HCT116 (cell line): ENCODE measurements at regions not wholly inside any gene's neighbourhood (a gene's known extent, or its start where the extent isn't known, plus 50 kb on each side); places are given as distances from the start of the nearest gene placed in this dataset.

Source experiments
- ATAC-seq: fragments of 200-7000 bp; cut with Tn5 transposase; 2 replicates; pipeline ENCODE4 v1.9.1; 2020; ENCODE audit warnings: mild to moderate bottlenecking, moderate library complexity
- BruUV-seq: library from RNA; stranded (reverse); fragments of 400-500 nt; replicated peaks from 2 replicates; lab custom pipeline; 2021; lab: Mats Ljungman, UMichigan
- CTCF ChIA-PET: fragments of 300-600 bp; sonication (Branson Sonifier 250); formaldehyde crosslinking; loops from one replicate; lab custom pipeline; 2021; ENCODE audit warnings: antibody characterized with exemption; lab: Charles Lee
- POLR2A ChIA-PET: fragments of 300-600, 350-600 bp; sonication (Branson Sonifier 250); formaldehyde crosslinking; loops from one replicate; lab custom pipeline; 2021; ENCODE audit warnings: antibody characterized with exemption; lab: Charles Lee
- RAD21 ChIA-PET, 2 experiments: fragments of 300-600 bp; sonication (Branson Sonifier 250); formaldehyde crosslinking; loops; one replicate each; lab custom pipeline; 2023; ENCODE audit warnings: low total read pairs in 2 of 2; ENCODE audit not compliant: uncharacterized antibody in 2 of 2, unreplicated experiment in 2 of 2, low non-redundant PET in 1 of 2; lab: Charles Lee
- DNase-seq: peaks from one replicate; pipeline ENCODE4 v3.0.0-alpha.2; 2010; ENCODE audit warnings: low read depth, low spot score
- H2AFZ ChIP-seq: fragments of 200-600 bp; shearing (Covaris generic), sonication (generic); 2 replicates; pipeline ENCODE4 v1.6.1; 2017; ENCODE audit warnings: low read depth, mixed run types, mixed read lengths, antibody characterized with exemption, low read length; ENCODE audit not compliant: poor library complexity, severe bottlenecking
- H3K27ac ChIP-seq: 2 replicates; pipeline ENCODE4 v1.5.1; 2012; ENCODE audit warnings: low read depth, low read length
- H3K27me3 ChIP-seq: fragments of 200-600 bp; sonication (generic); 2 replicates; pipeline ENCODE4 v1.6.1; 2016; ENCODE audit warnings: mixed run types, low read length, mixed read lengths; ENCODE audit not compliant: insufficient read depth
- H3K36me3 ChIP-seq, 2 experiments: fragments of 200-500 bp in 1 of 2; fragments of 200-600 bp in 1 of 2; sonication (Bioruptor generic) in 1 of 2; sonication (generic) in 1 of 2; 2 replicates each; pipeline versions ENCODE4 v1.5.1 to v1.6.1; 2014 to 2016; ENCODE audit warnings: low read length in 2 of 2, inconsistent platforms in 1 of 2, mixed read lengths in 1 of 2, mixed run types in 1 of 2; ENCODE audit not compliant: insufficient read depth in 2 of 2, control insufficient read depth in 1 of 2
- H3K4me1 ChIP-seq, 2 experiments: fragments of 200-600 bp in 1 of 2; sonication (generic) in 1 of 2; 2 replicates each; pipeline versions ENCODE4 v1.5.1 to v1.6.1; 2012 to 2017; ENCODE audit warnings: low read length in 2 of 2, inconsistent platforms in 1 of 2, mild to moderate bottlenecking in 1 of 2, mixed read lengths in 1 of 2, mixed run types in 1 of 2, moderate library complexity in 1 of 2; ENCODE audit not compliant: insufficient read depth in 2 of 2, control insufficient read depth in 1 of 2
- H3K4me2 ChIP-seq: fragments of 200-600 bp; sonication (generic); 2 replicates; pipeline ENCODE4 v1.6.1; 2017; ENCODE audit warnings: mixed run types, low read length, mixed read lengths
- H3K4me3 ChIP-seq, 2 experiments: fragments of 200-600 bp in 1 of 2; sonication (generic) in 1 of 2; replicated peaks in 1 of 2; 2 replicates each; pipeline ENCODE4 v1.5.1; 2011 to 2016; ENCODE audit warnings: low read length in 2 of 2, control low read depth in 1 of 2, low read depth in 1 of 2, mild to moderate bottlenecking in 1 of 2, mixed read lengths in 1 of 2, mixed run types in 1 of 2
- H3K79me2 ChIP-seq: fragments of 200-600 bp; sonication (generic); 2 replicates; pipeline ENCODE4 v1.6.1; 2017; ENCODE audit warnings: mild to moderate bottlenecking, mixed run types, low read length, moderate library complexity, mixed read lengths; ENCODE audit not compliant: insufficient read depth
- H3K9ac ChIP-seq: fragments of 200-600 bp; sonication (generic); 2 replicates; pipeline ENCODE4 v1.6.1; 2016; ENCODE audit warnings: low read length, mixed read lengths
- H3K9me2 ChIP-seq: fragments of 200-600 bp; sonication (generic), shearing (Covaris generic); 2 replicates; pipeline ENCODE4 v1.6.1; 2017; ENCODE audit warnings: mixed run types, mild to moderate bottlenecking, moderate library complexity; ENCODE audit not compliant: insufficient read depth
- H3K9me3 ChIP-seq, 2 experiments: fragments of 200-500 bp in 1 of 2; fragments of 200-600 bp in 1 of 2; sonication (Bioruptor generic) in 1 of 2; sonication (generic) in 1 of 2; 2 replicates each; pipeline ENCODE4 v1.6.1; 2014 to 2017; ENCODE audit warnings: low read length in 2 of 2, mixed read lengths in 2 of 2, inconsistent platforms in 1 of 2, low read depth in 1 of 2, mild to moderate bottlenecking in 1 of 2, mixed run types in 1 of 2, moderate library complexity in 1 of 2; ENCODE audit not compliant: control insufficient read depth in 1 of 2, insufficient read depth in 1 of 2
- H4K20me1 ChIP-seq: fragments of 200-600 bp; sonication (generic), shearing (Covaris generic); 2 replicates; pipeline ENCODE4 v1.6.1; 2017; ENCODE audit warnings: mixed run types, mild to moderate bottlenecking, moderate library complexity; ENCODE audit not compliant: insufficient read depth
- CBX3 ChIP-seq: IDR thresholded peaks from 2 replicates; pipeline ENCODE4 v1.6.1; 2012; ENCODE audit warnings: low read depth
- CEBPB ChIP-seq: IDR thresholded peaks from 2 replicates; pipeline ENCODE4 v1.6.1; 2012; ENCODE audit warnings: low read depth
- EGR1 ChIP-seq: IDR thresholded peaks from 2 replicates; pipeline ENCODE4 v1.6.1; 2012; ENCODE audit warnings: low read depth
- ELF1 ChIP-seq: IDR thresholded peaks from 2 replicates; pipeline ENCODE4 v1.6.1; 2012; ENCODE audit warnings: low read depth, borderline replicate concordance
- EZH2 ChIP-seq: fragments of 200-600 bp; sonication (generic); IDR thresholded peaks from 2 replicates; pipeline ENCODE4 v1.6.1; 2017; ENCODE audit warnings: antibody characterized with exemption, mixed run types
- FOSL1 ChIP-seq: IDR thresholded peaks from 2 replicates; pipeline ENCODE4 v1.6.1; 2012; ENCODE audit warnings: low read depth
- JUND ChIP-seq: IDR thresholded peaks from 2 replicates; pipeline ENCODE4 v1.6.1; 2012
- POLR2A ChIP-seq: IDR thresholded peaks from 2 replicates; pipeline ENCODE4 v1.7.0; 2011; ENCODE audit warnings: borderline replicate concordance; ENCODE audit not compliant: insufficient read depth, insufficient read length; ENCODE audit errors: extremely low read depth
- RAD21 ChIP-seq: IDR thresholded peaks from 2 replicates; pipeline ENCODE4 v1.6.1; 2012; ENCODE audit warnings: low read depth, mild to moderate bottlenecking
- SIN3A ChIP-seq: IDR thresholded peaks from 2 replicates; pipeline ENCODE4 v1.6.1; 2012; ENCODE audit warnings: low read depth
- TCF7L2 ChIP-seq: IDR thresholded peaks from 2 replicates; pipeline ENCODE4 v1.7.0; 2011; ENCODE audit warnings: borderline replicate concordance, inconsistent platforms; ENCODE audit not compliant: insufficient read depth, insufficient read length; ENCODE audit errors: extremely low read depth
- ZFX ChIP-seq: fragments of 450-650 bp; IDR thresholded peaks from 2 replicates; pipeline ENCODE4 v1.6.1; 2017
- intact Hi-C: fragments of 100-400 bp; cut with micrococcal nuclease; formaldehyde crosslinking; loops from 2 replicates; pipeline ENCODE4 v1.10.0; 2022
- TF ChIP-seq, protein P1 (sequence below): IDR thresholded peaks from 2 replicates; pipeline ENCODE4 v1.6.1; 2012
- TF ChIP-seq, protein P2 (sequence below): IDR thresholded peaks from 2 replicates; pipeline ENCODE4 v1.6.1; 2011; ENCODE audit warnings: mild to moderate bottlenecking, low read length, moderate library complexity; ENCODE audit not compliant: insufficient replicate concordance; ENCODE audit errors: extremely low read depth

DNA sequence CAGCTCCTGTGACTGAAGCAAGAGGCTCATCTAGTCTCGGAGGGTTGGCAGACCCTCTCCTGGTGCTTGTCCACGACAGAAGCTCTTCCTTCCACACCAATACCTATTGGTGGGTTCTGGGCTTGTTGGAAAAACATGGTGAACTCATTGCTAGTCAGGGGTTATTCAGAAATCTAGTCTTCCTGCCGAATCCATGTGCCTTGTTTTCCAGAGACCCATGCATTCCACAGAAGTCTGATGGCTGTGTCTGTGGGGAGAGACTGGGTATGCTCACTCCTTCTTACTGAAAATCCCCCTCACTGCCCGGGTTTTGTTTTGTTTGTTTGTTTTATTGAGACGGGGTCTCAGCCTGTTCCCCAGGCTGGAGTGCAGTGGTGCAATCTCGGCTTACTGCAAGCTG lies 138.3 kb downstream of the DNAJB6 start:
- intact Hi-C loops: no loop called here
- TF ChIP-seq, protein P1, sequence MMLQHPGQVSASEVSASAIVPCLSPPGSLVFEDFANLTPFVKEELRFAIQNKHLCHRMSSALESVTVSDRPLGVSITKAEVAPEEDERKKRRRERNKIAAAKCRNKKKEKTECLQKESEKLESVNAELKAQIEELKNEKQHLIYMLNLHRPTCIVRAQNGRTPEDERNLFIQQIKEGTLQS: no peak
- no peak for TF ChIP-seq EGR1
- TF ChIP-seq CBX3: no peak
- no peak for TF ChIP-seq SIN3A
- TF ChIP-seq FOSL1: no peak
- TF ChIP-seq POLR2A: no peak
- no peak for TF ChIP-seq ZFX
- TF ChIP-seq TCF7L2: no peak
- no peak for TF ChIP-seq ELF1
- TF ChIP-seq, protein P2, sequence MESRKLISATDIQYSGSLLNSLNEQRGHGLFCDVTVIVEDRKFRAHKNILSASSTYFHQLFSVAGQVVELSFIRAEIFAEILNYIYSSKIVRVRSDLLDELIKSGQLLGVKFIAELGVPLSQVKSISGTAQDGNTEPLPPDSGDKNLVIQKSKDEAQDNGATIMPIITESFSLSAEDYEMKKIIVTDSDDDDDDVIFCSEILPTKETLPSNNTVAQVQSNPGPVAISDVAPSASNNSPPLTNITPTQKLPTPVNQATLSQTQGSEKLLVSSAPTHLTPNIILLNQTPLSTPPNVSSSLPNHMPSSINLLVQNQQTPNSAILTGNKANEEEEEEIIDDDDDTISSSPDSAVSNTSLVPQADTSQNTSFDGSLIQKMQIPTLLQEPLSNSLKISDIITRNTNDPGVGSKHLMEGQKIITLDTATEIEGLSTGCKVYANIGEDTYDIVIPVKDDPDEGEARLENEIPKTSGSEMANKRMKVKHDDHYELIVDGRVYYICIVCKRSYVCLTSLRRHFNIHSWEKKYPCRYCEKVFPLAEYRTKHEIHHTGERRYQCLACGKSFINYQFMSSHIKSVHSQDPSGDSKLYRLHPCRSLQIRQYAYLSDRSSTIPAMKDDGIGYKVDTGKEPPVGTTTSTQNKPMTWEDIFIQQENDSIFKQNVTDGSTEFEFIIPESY: no peak
- TF ChIP-seq RAD21: no peak
- TF ChIP-seq JUND: no peak
- TF ChIP-seq CEBPB: no peak
- no peak for TF ChIP-seq EZH2
- ChIA-PET POLR2A (no interaction called here), RAD21 (interaction anchor here in 1 of 2 experiments (0.6 kb wide), 1 partner anchor 1867 kb away, joined by 3 read pairs; no protein-coding TSS in a partner anchor), CTCF (interaction anchor here (1.0 to 1.4 kb wide), 4 partner anchors 16 to 93 kb away, joined by 3 to 6 read pairs (median 4); no protein-coding TSS in a partner anchor)
- Histone ChIP-seq H3K36me3 (no peaks in the 10 kb centered on the region), H3K79me2 (no peaks in the 10 kb centered on the region), H3K9ac (no peak overlapping the region), H3K9me2 (no peaks in the 10 kb centered on the region), H3K27me3 (no peaks in the 10 kb centered on the region), H2AFZ (no peak overlapping the region), H3K4me3 (no peak overlapping the region), H3K27ac (no peak overlapping the region), H3K9me3 (peaks cover 4 to 16% of the 10 kb centered on the region in 2 experiments; a peak in 2 of 4 replicates), H3K4me1 (peaks cover 0 to 6% of the 10 kb centered on the region in 2 experiments; a peak in 1 of 4 replicates), H4K20me1 (no peaks in the 10 kb centered on the region), H3K4me2 (no peak overlapping the region)
- ATAC-seq (no peak), DNase-seq (no peak)
- BruUV-seq: no TSS peak
